ENCODE measurements at regions not wholly inside any gene's neighbourhood (a gene's known extent, or its start where the extent isn't known, plus 50 kb on each side); places are given as distances from the start of the nearest gene placed in this dataset.

- H3K4me3 ChIP-seq (ENCODE audit: low read depth, low read length): no peak overlapping the region
- no peaks in the 10 kb centered on the region for H3K27me3 ChIP-seq (replicated peaks)
- in situ Hi-C loops (cut with HindIII; ENCODE audit: low pct_ligation_motif_present, low sequenced_read_pairs): no loop called here
- DNase-seq: no peak
- no peak overlapping the region for H3K27ac ChIP-seq
- H3K36me3 ChIP-seq (replicated peaks): no peaks in the 10 kb centered on the region
- no peak for TF ChIP-seq CTCF (IDR thresholded peaks at IDR 0.05; ENCODE audit: low read depth, low read length, missing control alignments)
Observed at GRCh38 chrX:149124526-149125108, 380.5 kb downstream of the IDS start.

- no peak for DNase-seq
- no peak for TF ChIP-seq CTCF (IDR thresholded peaks at IDR 0.05; ENCODE audit: low read depth, low read length, missing control alignments)
- no peak overlapping the region for H3K27ac ChIP-seq
- in situ Hi-C loops (cut with HindIII; ENCODE audit: low pct_ligation_motif_present, low sequenced_read_pairs): no loop called here
- H3K27me3 ChIP-seq (replicated peaks): no peaks in the 10 kb centered on the region
- no peak overlapping the region for H3K4me3 ChIP-seq (ENCODE audit: low read depth, low read length)
- H3K36me3 ChIP-seq (replicated peaks): no peaks in the 10 kb centered on the region
Observed at GRCh38 chrX:149121206-149121920, 383.7 kb downstream of the IDS start.

- in situ Hi-C loops (cut with HindIII; ENCODE audit: low pct_ligation_motif_present, low sequenced_read_pairs): no loop called here
- H3K27me3 ChIP-seq (replicated peaks): no peaks in the 10 kb centered on the region
- no peak for TF ChIP-seq CTCF (IDR thresholded peaks at IDR 0.05; ENCODE audit: low read depth, low read length, missing control alignments)
- no peaks in the 10 kb centered on the region for H3K36me3 ChIP-seq (replicated peaks)
- H3K4me3 ChIP-seq (ENCODE audit: low read depth, low read length): no peak overlapping the region
- no peak overlapping the region for H3K27ac ChIP-seq
- DNase-seq: no peak
Observed at GRCh38 chrX:149120459-149120858, 384.6 kb downstream of the IDS start.

- in situ Hi-C loops (cut with HindIII; ENCODE audit: low pct_ligation_motif_present, low sequenced_read_pairs): no loop called here
- no peak overlapping the region for H3K4me3 ChIP-seq (ENCODE audit: low read depth, low read length)
- TF ChIP-seq CTCF (IDR thresholded peaks at IDR 0.05; ENCODE audit: low read depth, low read length, missing control alignments): no peak
- no peaks in the 10 kb centered on the region for H3K36me3 ChIP-seq (replicated peaks)
- DNase-seq: no peak
- H3K27me3 ChIP-seq (replicated peaks): no peaks in the 10 kb centered on the region
- H3K27ac ChIP-seq: no peak overlapping the region
Observed at GRCh38 chrX:149114874-149115273, 390.2 kb downstream of the IDS start.

GRCh38 chrX:149114001-149114400, 391.1 kb downstream of the IDS start:
- in situ Hi-C loops (cut with HindIII; ENCODE audit: low pct_ligation_motif_present, low sequenced_read_pairs): no loop called here
- Histone ChIP-seq H3K27me3 (replicated peaks) (no peaks in the 10 kb centered on the region), H3K36me3 (replicated peaks) (no peaks in the 10 kb centered on the region), H3K27ac (no peak overlapping the region), H3K4me3 (ENCODE audit: low read depth, low read length) (no peak overlapping the region)
- TF ChIP-seq CTCF (IDR thresholded peaks at IDR 0.05; ENCODE audit: low read depth, low read length, missing control alignments): no peak
- no peak for DNase-seq

GRCh38 chrX:149097786-149098185, 407.3 kb downstream of the IDS start:
- DNase-seq: no peak
- Histone ChIP-seq H3K27ac (no peak overlapping the region), H3K4me3 (ENCODE audit: low read depth, low read length) (no peak overlapping the region), H3K27me3 (replicated peaks) (no peaks in the 10 kb centered on the region), H3K36me3 (replicated peaks) (no peaks in the 10 kb centered on the region)
- in situ Hi-C loops (cut with HindIII; ENCODE audit: low pct_ligation_motif_present, low sequenced_read_pairs): no loop called here
- no peak for TF ChIP-seq CTCF (IDR thresholded peaks at IDR 0.05; ENCODE audit: low read depth, low read length, missing control alignments)
